HFFc6 (cell line): ENCODE measurements at regions not wholly inside any gene's neighbourhood (a gene's known extent, or its start where the extent isn't known, plus 50 kb on each side); places are given as distances from the start of the nearest gene placed in this dataset.

Experiments used
- DNase-seq: peaks from one replicate; pipeline ENCODE4 v3.0.0-alpha.2; 2018
- H3K27ac Mint-ChIP-seq: 2 replicates; pipeline ENCODE4 v1.8.0; 2020; ENCODE audit warnings: mild to moderate bottlenecking, mixed read lengths
- H3K27me3 Mint-ChIP-seq: 2 replicates; pipeline ENCODE4 v1.8.0; 2021; ENCODE audit warnings: mild to moderate bottlenecking, moderate library complexity, mixed read lengths; ENCODE audit not compliant: insufficient read depth
- H3K36me3 Mint-ChIP-seq: 2 replicates; pipeline ENCODE4 v1.8.0; 2021; ENCODE audit warnings: low read depth, mixed read lengths
- H3K4me1 Mint-ChIP-seq: 2 replicates; pipeline ENCODE4 v1.8.0; 2020; ENCODE audit warnings: low read depth, mixed read lengths
- H3K4me3 Mint-ChIP-seq: 2 replicates; pipeline ENCODE4 v1.8.0; 2020; ENCODE audit warnings: mild to moderate bottlenecking, moderate library complexity, mixed read lengths
- H3K9me3 Mint-ChIP-seq: 2 replicates; pipeline ENCODE4 v1.8.0; 2020; ENCODE audit warnings: mild to moderate bottlenecking, mixed read lengths
- CTCF ChIP-seq: fragments of 200-600 bp; sonication (generic); IDR thresholded peaks from 2 replicates; pipeline ENCODE4 v1.5.0; 2021; ENCODE audit warnings: antibody characterized with exemption, mild to moderate bottlenecking

- H3K27me3 Mint-ChIP-seq: peaks cover 13% of the 10 kb centered on the region
- no peak overlapping the region for H3K4me3 Mint-ChIP-seq
- peaks cover 34% of the 10 kb centered on the region for H3K9me3 Mint-ChIP-seq
- no peak for DNase-seq
- H3K4me1 Mint-ChIP-seq: no peaks in the 10 kb centered on the region
- peaks cover 4% of the 10 kb centered on the region; the same call in 1 of the 2 replicates for H3K36me3 Mint-ChIP-seq
- H3K27ac Mint-ChIP-seq: no peak overlapping the region
- no peak for TF ChIP-seq CTCF
These were observed 66.5 kb upstream of the GALNT9 start for GRCh38 chr12:132395908-132396305.

- no peak for TF ChIP-seq CTCF
- H3K27ac Mint-ChIP-seq: no peak overlapping the region
- no peaks in the 10 kb centered on the region for H3K4me1 Mint-ChIP-seq
- H3K27me3 Mint-ChIP-seq: peaks cover 9% of the 10 kb centered on the region
- H3K9me3 Mint-ChIP-seq: peaks cover 34% of the 10 kb centered on the region
- H3K36me3 Mint-ChIP-seq: peaks cover 4% of the 10 kb centered on the region; the same call in 1 of the 2 replicates
- no peak for DNase-seq
- H3K4me3 Mint-ChIP-seq: no peak overlapping the region
These were observed 66.0 kb upstream of the GALNT9 start for GRCh38 chr12:132395192-132395907.

GRCh38 chr12:132393991-132394949 is 64.9 kb upstream of the GALNT9 start:
- Mint-ChIP-seq H3K9me3 (peaks cover 34% of the 10 kb centered on the region), H3K36me3 (peaks cover 4% of the 10 kb centered on the region; the same call in 1 of the 2 replicates), H3K27ac (no peak overlapping the region), H3K27me3 (peaks cover 8% of the 10 kb centered on the region), H3K4me1 (no peaks in the 10 kb centered on the region), H3K4me3 (no peak overlapping the region)
- TF ChIP-seq CTCF: no peak
- DNase-seq: no peak

GRCh38 chr12:132393245-132393795 is 63.9 kb upstream of the GALNT9 start:
- no peak overlapping the region for H3K27ac Mint-ChIP-seq
- H3K27me3 Mint-ChIP-seq: peaks cover 8% of the 10 kb centered on the region

More at GRCh38 chr12:132393245-132393795, 63.9 kb upstream of the GALNT9 start:
- no peak for TF ChIP-seq CTCF
- no peaks in the 10 kb centered on the region for H3K4me1 Mint-ChIP-seq
- H3K9me3 Mint-ChIP-seq: peaks cover 34% of the 10 kb centered on the region
- H3K36me3 Mint-ChIP-seq: peaks cover 4% of the 10 kb centered on the region; the same call in 1 of the 2 replicates
- no peak for DNase-seq
- no peak overlapping the region for H3K4me3 Mint-ChIP-seq
